ENCODE measurements at regions not wholly inside any gene's neighbourhood (a gene's known extent, or its start where the extent isn't known, plus 50 kb on each side); places are given as distances from the start of the nearest gene placed in this dataset.

DNA sequence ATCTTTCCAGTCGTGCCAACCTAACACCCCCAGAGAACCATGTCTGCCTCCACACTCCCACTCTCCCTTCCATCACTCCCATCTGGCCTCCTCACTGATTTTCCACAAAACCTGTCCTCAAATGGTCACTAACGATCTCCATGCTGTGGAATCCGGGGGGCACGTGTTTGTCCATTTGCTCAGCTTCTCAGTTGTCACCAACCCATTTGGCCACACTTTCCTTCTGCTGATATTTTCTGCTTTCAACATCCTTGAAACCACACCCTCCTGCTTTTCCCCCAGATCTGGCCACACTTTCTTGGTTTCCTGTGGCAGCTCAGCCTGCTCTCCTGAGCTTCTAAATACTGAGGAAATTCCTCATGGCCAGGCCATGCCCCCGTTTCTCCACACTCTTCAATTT is 257.2 kb upstream of the NSMCE3 start:
- Histone ChIP-seq H3K79me2 (ENCODE audit: control insufficient read depth, insufficient read depth, low read length) (no peaks in the 10 kb centered on the region), H3K9me3 (replicated peaks; ENCODE audit: control insufficient read depth, insufficient read depth, low read length) (no peaks in the 10 kb centered on the region), H3K36me3 (ENCODE audit: control insufficient read depth in 2 of 2, extremely low read depth in 1 of 2, insufficient read depth in 2 of 2, low read length in 2 of 2) (no peaks in the 10 kb centered on the region), H3K27ac (ENCODE audit: insufficient read depth, low read depth, low read length) (no peak overlapping the region), H3K9me1 (replicated peaks; ENCODE audit: control insufficient read depth, extremely low read depth, insufficient read depth, low read length) (no peaks in the 10 kb centered on the region), H3K4me2 (ENCODE audit: insufficient read depth, low read length) (no peak overlapping the region), H3K9ac (replicated peaks; ENCODE audit: extremely low read depth, insufficient read depth, low read length) (no peak overlapping the region), H2AFZ (ENCODE audit: low read depth, low read length) (no peak overlapping the region), H3K27me3 (ENCODE audit: control insufficient read depth in 2 of 2, insufficient read depth in 2 of 2, low read length in 2 of 2) (no peaks in the 10 kb centered on the region), H3K4me3 (replicated peaks in 1 of 3; ENCODE audit: insufficient read depth in 1 of 3, low read depth in 1 of 3, low read length in 3 of 3) (no peak overlapping the region), H3K4me1 (ENCODE audit: control insufficient read depth, extremely low read depth, insufficient read depth, low read length) (no peaks in the 10 kb centered on the region), H4K20me1 (replicated peaks; ENCODE audit: control insufficient read depth, extremely low read depth, insufficient read depth, low read length) (no peaks in the 10 kb centered on the region)
- FAIRE-seq (no peak), DNase-seq (ENCODE audit: low read depth, low spot score) (no peak)
- intact Hi-C loops (cut with micrococcal nuclease) (no loop called here), dilution Hi-C loops (cut with MboI; ENCODE audit: extremely low pct_ligation_motif_present, low sequenced_read_pairs) (no loop called here)
- ChIA-PET CTCF (no interaction called here), POLR2A (no interaction called here)
- BruUV-seq (replicated peaks), result no TSS peak
- TF ChIP-seq, protein P1, sequence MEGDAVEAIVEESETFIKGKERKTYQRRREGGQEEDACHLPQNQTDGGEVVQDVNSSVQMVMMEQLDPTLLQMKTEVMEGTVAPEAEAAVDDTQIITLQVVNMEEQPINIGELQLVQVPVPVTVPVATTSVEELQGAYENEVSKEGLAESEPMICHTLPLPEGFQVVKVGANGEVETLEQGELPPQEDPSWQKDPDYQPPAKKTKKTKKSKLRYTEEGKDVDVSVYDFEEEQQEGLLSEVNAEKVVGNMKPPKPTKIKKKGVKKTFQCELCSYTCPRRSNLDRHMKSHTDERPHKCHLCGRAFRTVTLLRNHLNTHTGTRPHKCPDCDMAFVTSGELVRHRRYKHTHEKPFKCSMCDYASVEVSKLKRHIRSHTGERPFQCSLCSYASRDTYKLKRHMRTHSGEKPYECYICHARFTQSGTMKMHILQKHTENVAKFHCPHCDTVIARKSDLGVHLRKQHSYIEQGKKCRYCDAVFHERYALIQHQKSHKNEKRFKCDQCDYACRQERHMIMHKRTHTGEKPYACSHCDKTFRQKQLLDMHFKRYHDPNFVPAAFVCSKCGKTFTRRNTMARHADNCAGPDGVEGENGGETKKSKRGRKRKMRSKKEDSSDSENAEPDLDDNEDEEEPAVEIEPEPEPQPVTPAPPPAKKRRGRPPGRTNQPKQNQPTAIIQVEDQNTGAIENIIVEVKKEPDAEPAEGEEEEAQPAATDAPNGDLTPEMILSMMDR (IDR thresholded peaks at IDR 0.05; ENCODE audit: extremely low read depth in 1 of 2, insufficient read depth in 1 of 2, low read depth in 1 of 2, low read length in 2 of 2), result no peak
- TF ChIP-seq MYC (IDR thresholded peaks at IDR 0.05; ENCODE audit: low read depth, low read length) (no peak), POLR2A (IDR thresholded peaks at IDR 0.05; ENCODE audit: low read depth, low read length) (no peak), GATA2 (IDR thresholded peaks at IDR 0.05; ENCODE audit: insufficient read depth, insufficient read length, low read depth, low read length) (no peak), POLR2AphosphoS5 (IDR thresholded peaks at IDR 0.05; ENCODE audit: insufficient read depth, low read depth, low read length) (no peak), EZH2 (IDR thresholded peaks at IDR 0.05; ENCODE audit: borderline replicate concordance, low read depth, low read length, severe bottlenecking) (no peak), JUN (IDR thresholded peaks at IDR 0.05; ENCODE audit: borderline replicate concordance, insufficient read depth, insufficient read length, low read depth) (no peak)
- TF ChIP-seq, protein P2, sequence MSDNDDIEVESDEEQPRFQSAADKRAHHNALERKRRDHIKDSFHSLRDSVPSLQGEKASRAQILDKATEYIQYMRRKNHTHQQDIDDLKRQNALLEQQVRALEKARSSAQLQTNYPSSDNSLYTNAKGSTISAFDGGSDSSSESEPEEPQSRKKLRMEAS (IDR thresholded peaks at IDR 0.05; ENCODE audit: insufficient read depth, insufficient read length), result no peak
